ENCODE measurements at regions not wholly inside any gene's neighbourhood (a gene's known extent, or its start where the extent isn't known, plus 50 kb on each side); places are given as distances from the start of the nearest gene placed in this dataset.
A peak's percentile ranks its signal among the peaks of the same experiment; 100 is the strongest.

- no peak overlapping the region for H2AK5ac ChIP-seq (ENCODE audit: insufficient read length, low read length)
- no peak overlapping the region for H3K27ac Mint-ChIP-seq
- no peak overlapping the region for H2BK12ac ChIP-seq (ENCODE audit: insufficient read length, low read depth, low read length)
- H2AFZ ChIP-seq (ENCODE audit: low read length) = peak overlapping the region; percentile 24
- no peak overlapping the region for H4K5ac ChIP-seq (ENCODE audit: insufficient read length, low read depth, low read length)
- no peaks in the 10 kb centered on the region for H3K9me3 ChIP-seq (ENCODE audit: control insufficient read depth, low read depth, low read length)
- H3K18ac ChIP-seq (ENCODE audit: insufficient read length, low read depth, low read length) = no peak overlapping the region
- no peaks in the 10 kb centered on the region for H3K79me2 ChIP-seq (ENCODE audit: insufficient read depth, low read length)
- no peaks in the 10 kb centered on the region; a peak in 1 of 5 replicates for H3K9me3 Mint-ChIP-seq
- no peak overlapping the region for H2BK15ac ChIP-seq (ENCODE audit: low read depth, low read length)
- H3K79me1 ChIP-seq (ENCODE audit: insufficient read depth, low read depth, low read length, poor library complexity, severe bottlenecking) = no peaks in the 10 kb centered on the region
- no peak overlapping the region for H4K91ac ChIP-seq (ENCODE audit: insufficient read length, low read depth, low read length)
- no peak overlapping the region for H2BK20ac ChIP-seq (ENCODE audit: low read depth, low read length, poor library complexity, severe bottlenecking)
- H3K4me2 ChIP-seq (ENCODE audit: insufficient read depth, insufficient read length, low read length) = no peak overlapping the region
- H4K8ac ChIP-seq (replicated peaks; ENCODE audit: insufficient read length, low read depth, low read length) = no peak overlapping the region
- no peaks in the 10 kb centered on the region for H3K36me3 Mint-ChIP-seq (ENCODE audit: insufficient read depth in 1 of 3, low read depth in 3 of 3)
- WGBS (ENCODE audit: extremely low coverage, insufficient read length, low lambda C conversion rate) = no CpG with 5 or more reads among the region's 8 CpGs
- no peak overlapping the region for H3K9ac ChIP-seq (ENCODE audit: extremely low read depth, insufficient read length, low read length)
- no peaks in the 10 kb centered on the region for H3K4me1 ChIP-seq (ENCODE audit: insufficient read depth, low read length)
- H4K20me1 ChIP-seq (ENCODE audit: control insufficient read depth, insufficient read depth, insufficient read length) = no peaks in the 10 kb centered on the region
- H3K27me3 ChIP-seq (ENCODE audit: insufficient read depth, low read length) = no peaks in the 10 kb centered on the region
- no peak for TF ChIP-seq CTCF (conservative IDR thresholded peaks at IDR 0.05)
- no peak for DNase-seq
- H3K4me3 Mint-ChIP-seq = no peak overlapping the region
- H3K23ac ChIP-seq (ENCODE audit: insufficient read length, low read depth, low read length) = no peak overlapping the region
- H3K23me2 ChIP-seq (ENCODE audit: insufficient read length, low read depth, low read length, poor library complexity, severe bottlenecking) = no peaks in the 10 kb centered on the region
- H3K56ac ChIP-seq (ENCODE audit: insufficient read length, low read depth, low read length) = no peak overlapping the region
- H3K27ac ChIP-seq (ENCODE audit: insufficient read length, low read depth, low read length) = no peak overlapping the region
- no peaks in the 10 kb centered on the region for H3K4me1 Mint-ChIP-seq
- H3T11ph ChIP-seq (ENCODE audit: low read length) = no peak overlapping the region
- H2BK120ac ChIP-seq (ENCODE audit: low read depth, low read length, poor library complexity, severe bottlenecking) = no peak overlapping the region
- no peaks in the 10 kb centered on the region for H3K27me3 Mint-ChIP-seq (ENCODE audit: low read depth)
- H3K4ac ChIP-seq (ENCODE audit: low read depth, low read length) = no peak overlapping the region
- no peak overlapping the region for H2BK5ac ChIP-seq (ENCODE audit: insufficient read length, low read length)
- no peak overlapping the region for H3K14ac ChIP-seq (ENCODE audit: insufficient read depth, low read length)
Observed at GRCh38 chr5:63240063-63240755, 661.6 kb downstream of the LRRC70 start.

All from H9 (cell line).